GM23338 (cell line): ENCODE measurements at regions not wholly inside any gene's neighbourhood (a gene's known extent, or its start where the extent isn't known, plus 50 kb on each side); places are given as distances from the start of the nearest gene placed in this dataset.

Source experiments
- ATAC-seq: fragments of 200-7000 bp; cut with Tn5 transposase; 3 replicates; pipeline ENCODE4 v1.9.1; 2020
- DNase-seq: peaks from one replicate; pipeline ENCODE4 v3.0.0-alpha.2; 2015; ENCODE audit warnings: low spot score
- H2AFZ ChIP-seq: fragments of 200-600 bp; sonication (generic); 2 replicates; pipeline ENCODE4 v1.8.0; 2016; ENCODE audit warnings: antibody characterized with exemption, mild to moderate bottlenecking, moderate library complexity
- H3F3A ChIP-seq: fragments of 200-600 bp; sonication (generic); replicated peaks from 2 replicates; pipeline ENCODE4 v1.8.0; 2017; ENCODE audit warnings: antibody characterized with exemption, mixed run types, low read depth
- H3K27ac ChIP-seq: fragments of 200-600 bp; sonication (generic); 2 replicates; pipeline ENCODE4 v1.6.1; 2016; ENCODE audit warnings: low read depth
- H3K27me3 ChIP-seq: fragments of 200-600 bp; sonication (generic); 2 replicates; pipeline ENCODE4 v1.8.0; 2016; ENCODE audit warnings: mild to moderate bottlenecking, mixed run types, moderate library complexity; ENCODE audit not compliant: insufficient read depth
- H3K36me3 ChIP-seq: fragments of 200-600 bp; sonication (generic); 2 replicates; pipeline ENCODE4 v1.8.0; 2016; ENCODE audit warnings: mild to moderate bottlenecking; ENCODE audit not compliant: insufficient read depth
- H3K4me1 ChIP-seq: fragments of 200-600 bp; sonication (generic); 2 replicates; pipeline ENCODE4 v1.8.0; 2016; ENCODE audit warnings: mild to moderate bottlenecking, moderate library complexity; ENCODE audit not compliant: insufficient read depth
- H3K4me2 ChIP-seq: fragments of 200-600 bp; sonication (generic); 2 replicates; pipeline ENCODE4 v1.7.1; 2017; ENCODE audit warnings: mixed run types
- H3K4me3 ChIP-seq: fragments of 200-600 bp; sonication (generic); 2 replicates; pipeline ENCODE4 v1.6.1; 2016; ENCODE audit warnings: mixed run types
- H3K79me2 ChIP-seq: fragments of 200-600 bp; sonication (generic); replicated peaks from 2 replicates; pipeline ENCODE4 v1.8.0; 2017; ENCODE audit warnings: mild to moderate bottlenecking; ENCODE audit not compliant: insufficient read depth
- H3K9me2 ChIP-seq: fragments of 200-600 bp; sonication (generic); 2 replicates; pipeline ENCODE4 v1.8.0; 2017; ENCODE audit not compliant: insufficient read depth
- H4K20me1 ChIP-seq: fragments of 200-600 bp; sonication (generic); replicated peaks from 2 replicates; pipeline ENCODE4 v1.8.0; 2017; ENCODE audit warnings: mild to moderate bottlenecking; ENCODE audit not compliant: insufficient read depth
- H3K27ac Mint-ChIP-seq: 2 replicates; pipeline ENCODE4 v1.8.0; 2020; ENCODE audit warnings: inconsistent platforms, mild to moderate bottlenecking, moderate library complexity, mixed read lengths
- H3K27me3 Mint-ChIP-seq: 3 replicates; pipeline ENCODE4 v1.8.0; 2022; ENCODE audit warnings: low read depth, mild to moderate bottlenecking, moderate library complexity, mixed read lengths, inconsistent platforms; ENCODE audit not compliant: insufficient read depth, poor library complexity
- H3K36me3 Mint-ChIP-seq: 3 replicates; pipeline ENCODE4 v1.8.0; 2021; ENCODE audit warnings: low read depth, mild to moderate bottlenecking, inconsistent platforms, moderate library complexity, mixed read lengths
- H3K4me1 Mint-ChIP-seq: 3 replicates; pipeline ENCODE4 v1.8.0; 2020; ENCODE audit warnings: mild to moderate bottlenecking, inconsistent platforms, mixed read lengths
- H3K4me3 Mint-ChIP-seq: 3 replicates; pipeline ENCODE4 v1.8.0; 2021; ENCODE audit warnings: moderate library complexity, mild to moderate bottlenecking, inconsistent platforms, mixed read lengths
- H3K9me3 Mint-ChIP-seq: 3 replicates; pipeline ENCODE4 v1.8.0; 2020; ENCODE audit warnings: moderate library complexity, mild to moderate bottlenecking, inconsistent platforms, mixed read lengths
- CREB1 ChIP-seq: fragments of 250-450 bp; sonication (Bioruptor Pico); IDR thresholded peaks from 2 replicates; pipeline ENCODE4 v1.5.0; 2020; ENCODE audit warnings: low read depth, mild to moderate bottlenecking, moderate library complexity
- EZH2 ChIP-seq: fragments of 200-600 bp; sonication (generic); IDR thresholded peaks from one replicate; pipeline ENCODE4 v1.8.0; 2017; ENCODE audit warnings: antibody characterized with exemption, mild to moderate bottlenecking, low read depth; ENCODE audit not compliant: unreplicated experiment
- EZH2phosphoT487 ChIP-seq: fragments of 200-600 bp; sonication (generic); IDR thresholded peaks from one replicate; pipeline ENCODE4 v1.8.1; 2018; ENCODE audit warnings: antibody characterized with exemption; ENCODE audit not compliant: unreplicated experiment
- JUNB ChIP-seq: IDR thresholded peaks from one replicate; pipeline ENCODE4 v1.6.1; 2016; ENCODE audit warnings: antibody characterized with exemption; ENCODE audit not compliant: unreplicated experiment
- NANOG ChIP-seq: IDR thresholded peaks from 2 replicates; pipeline ENCODE4 v1.6.1; 2016; ENCODE audit warnings: antibody characterized with exemption, borderline replicate concordance
- POLR2AphosphoS5 ChIP-seq: IDR thresholded peaks from 2 replicates; pipeline ENCODE4 v1.6.1; 2016; ENCODE audit warnings: antibody characterized with exemption, low read depth
- STAT1 ChIP-seq: IDR thresholded peaks from one replicate; pipeline ENCODE4 v1.6.1; 2016; ENCODE audit warnings: antibody characterized with exemption; ENCODE audit not compliant: unreplicated experiment
- ZNF114 ChIP-seq: fragments of 250-450 bp; sonication (Bioruptor Pico); IDR thresholded peaks from 2 replicates; pipeline ENCODE4 v1.5.0; 2020; ENCODE audit warnings: mild to moderate bottlenecking, moderate library complexity
- ZNF331 ChIP-seq: fragments of 250-450 bp; sonication (Bioruptor Pico); IDR thresholded peaks from 2 replicates; pipeline ENCODE4 v1.5.0; 2020; ENCODE audit warnings: low read depth, mild to moderate bottlenecking, moderate library complexity
- TF ChIP-seq, protein P1 (sequence below), 2 experiments: fragments of 200-600 bp in 1 of 2; sonication (generic) in 1 of 2; conservative IDR thresholded peaks; 2 replicates each; pipeline versions ENCODE4 v1.5.1 to v1.6.1; 2016 to 2017; ENCODE audit warnings: antibody characterized with exemption in 2 of 2, low read depth in 2 of 2, mild to moderate bottlenecking in 2 of 2, moderate library complexity in 1 of 2
- TF ChIP-seq, protein P2 (sequence below): IDR thresholded peaks from 2 replicates; pipeline ENCODE4 v1.6.1; 2016; ENCODE audit warnings: antibody characterized with exemption
- TF ChIP-seq, protein P3 (sequence below): IDR thresholded peaks from one replicate; pipeline ENCODE4 v1.6.1; 2018; ENCODE audit warnings: antibody characterized with exemption; ENCODE audit not compliant: unreplicated experiment
- TF ChIP-seq, protein P4 (sequence below): fragments of 250-450 bp; sonication (Bioruptor Pico); IDR thresholded peaks from 2 replicates; pipeline ENCODE4 v1.5.0; 2020; ENCODE audit warnings: mild to moderate bottlenecking, moderate library complexity

DNA sequence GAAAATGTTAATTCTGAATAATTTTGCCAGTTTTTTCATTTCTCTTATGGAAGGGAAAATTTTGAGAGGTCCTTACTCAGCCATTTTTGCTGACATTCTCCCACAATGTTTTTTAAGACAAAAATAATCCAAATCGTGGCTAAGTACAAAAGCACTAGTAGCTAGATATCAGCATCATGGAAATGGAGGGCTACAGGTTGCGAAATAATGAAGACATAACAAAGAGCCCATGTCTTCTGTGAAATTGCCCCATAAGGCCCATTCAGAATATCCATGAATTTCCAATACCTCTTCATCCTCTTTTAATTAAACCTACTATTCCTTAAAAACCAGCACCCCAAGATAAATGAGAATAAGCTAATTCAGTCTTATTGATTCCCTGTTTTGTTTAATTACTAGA lies 107.4 kb downstream of the HNRNPD start:
- no peak for ATAC-seq
- Histone ChIP-seq H3F3A (no peaks in the 10 kb centered on the region), H3K4me3 (no peak overlapping the region), H3K27me3 (no peaks in the 10 kb centered on the region), H3K9me2 (0 out of 2 replicates have a peak, but pooled peaks cover 3% of the 10 kb centered on the region), H3K79me2 (no peaks in the 10 kb centered on the region), H3K36me3 (no peaks in the 10 kb centered on the region), H3K27ac (no peak overlapping the region), H3K4me2 (no peak overlapping the region), H4K20me1 (no peaks in the 10 kb centered on the region), H3K4me1 (peaks cover 9% of the 10 kb centered on the region; the same call in 1 of the 2 replicates), H2AFZ (no peak overlapping the region)
- DNase-seq = no peak
- H3K27ac Mint-ChIP-seq = no peak overlapping the region
- peaks cover 3% of the 10 kb centered on the region for H3K27me3 Mint-ChIP-seq
- peaks cover 13% of the 10 kb centered on the region for H3K4me1 Mint-ChIP-seq
- TF ChIP-seq, protein P1, sequence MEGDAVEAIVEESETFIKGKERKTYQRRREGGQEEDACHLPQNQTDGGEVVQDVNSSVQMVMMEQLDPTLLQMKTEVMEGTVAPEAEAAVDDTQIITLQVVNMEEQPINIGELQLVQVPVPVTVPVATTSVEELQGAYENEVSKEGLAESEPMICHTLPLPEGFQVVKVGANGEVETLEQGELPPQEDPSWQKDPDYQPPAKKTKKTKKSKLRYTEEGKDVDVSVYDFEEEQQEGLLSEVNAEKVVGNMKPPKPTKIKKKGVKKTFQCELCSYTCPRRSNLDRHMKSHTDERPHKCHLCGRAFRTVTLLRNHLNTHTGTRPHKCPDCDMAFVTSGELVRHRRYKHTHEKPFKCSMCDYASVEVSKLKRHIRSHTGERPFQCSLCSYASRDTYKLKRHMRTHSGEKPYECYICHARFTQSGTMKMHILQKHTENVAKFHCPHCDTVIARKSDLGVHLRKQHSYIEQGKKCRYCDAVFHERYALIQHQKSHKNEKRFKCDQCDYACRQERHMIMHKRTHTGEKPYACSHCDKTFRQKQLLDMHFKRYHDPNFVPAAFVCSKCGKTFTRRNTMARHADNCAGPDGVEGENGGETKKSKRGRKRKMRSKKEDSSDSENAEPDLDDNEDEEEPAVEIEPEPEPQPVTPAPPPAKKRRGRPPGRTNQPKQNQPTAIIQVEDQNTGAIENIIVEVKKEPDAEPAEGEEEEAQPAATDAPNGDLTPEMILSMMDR (conservative IDR thresholded peaks at IDR 0.05; ENCODE audit: low read depth in 2 of 2) = no peak
- TF ChIP-seq, protein P2, sequence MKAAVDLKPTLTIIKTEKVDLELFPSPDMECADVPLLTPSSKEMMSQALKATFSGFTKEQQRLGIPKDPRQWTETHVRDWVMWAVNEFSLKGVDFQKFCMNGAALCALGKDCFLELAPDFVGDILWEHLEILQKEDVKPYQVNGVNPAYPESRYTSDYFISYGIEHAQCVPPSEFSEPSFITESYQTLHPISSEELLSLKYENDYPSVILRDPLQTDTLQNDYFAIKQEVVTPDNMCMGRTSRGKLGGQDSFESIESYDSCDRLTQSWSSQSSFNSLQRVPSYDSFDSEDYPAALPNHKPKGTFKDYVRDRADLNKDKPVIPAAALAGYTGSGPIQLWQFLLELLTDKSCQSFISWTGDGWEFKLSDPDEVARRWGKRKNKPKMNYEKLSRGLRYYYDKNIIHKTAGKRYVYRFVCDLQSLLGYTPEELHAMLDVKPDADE = no peak
- TF ChIP-seq CREB1 (CRISPR knock-in tag) = no peak
- TF ChIP-seq, protein P3, sequence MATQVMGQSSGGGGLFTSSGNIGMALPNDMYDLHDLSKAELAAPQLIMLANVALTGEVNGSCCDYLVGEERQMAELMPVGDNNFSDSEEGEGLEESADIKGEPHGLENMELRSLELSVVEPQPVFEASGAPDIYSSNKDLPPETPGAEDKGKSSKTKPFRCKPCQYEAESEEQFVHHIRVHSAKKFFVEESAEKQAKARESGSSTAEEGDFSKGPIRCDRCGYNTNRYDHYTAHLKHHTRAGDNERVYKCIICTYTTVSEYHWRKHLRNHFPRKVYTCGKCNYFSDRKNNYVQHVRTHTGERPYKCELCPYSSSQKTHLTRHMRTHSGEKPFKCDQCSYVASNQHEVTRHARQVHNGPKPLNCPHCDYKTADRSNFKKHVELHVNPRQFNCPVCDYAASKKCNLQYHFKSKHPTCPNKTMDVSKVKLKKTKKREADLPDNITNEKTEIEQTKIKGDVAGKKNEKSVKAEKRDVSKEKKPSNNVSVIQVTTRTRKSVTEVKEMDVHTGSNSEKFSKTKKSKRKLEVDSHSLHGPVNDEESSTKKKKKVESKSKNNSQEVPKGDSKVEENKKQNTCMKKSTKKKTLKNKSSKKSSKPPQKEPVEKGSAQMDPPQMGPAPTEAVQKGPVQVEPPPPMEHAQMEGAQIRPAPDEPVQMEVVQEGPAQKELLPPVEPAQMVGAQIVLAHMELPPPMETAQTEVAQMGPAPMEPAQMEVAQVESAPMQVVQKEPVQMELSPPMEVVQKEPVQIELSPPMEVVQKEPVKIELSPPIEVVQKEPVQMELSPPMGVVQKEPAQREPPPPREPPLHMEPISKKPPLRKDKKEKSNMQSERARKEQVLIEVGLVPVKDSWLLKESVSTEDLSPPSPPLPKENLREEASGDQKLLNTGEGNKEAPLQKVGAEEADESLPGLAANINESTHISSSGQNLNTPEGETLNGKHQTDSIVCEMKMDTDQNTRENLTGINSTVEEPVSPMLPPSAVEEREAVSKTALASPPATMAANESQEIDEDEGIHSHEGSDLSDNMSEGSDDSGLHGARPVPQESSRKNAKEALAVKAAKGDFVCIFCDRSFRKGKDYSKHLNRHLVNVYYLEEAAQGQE = no peak
- TF ChIP-seq EZH2phosphoT487 = no peak
- TF ChIP-seq ZNF114 (CRISPR knock-in tag) = no peak
- TF ChIP-seq ZNF331 = no peak
- TF ChIP-seq NANOG = no peak
- TF ChIP-seq, protein P4, sequence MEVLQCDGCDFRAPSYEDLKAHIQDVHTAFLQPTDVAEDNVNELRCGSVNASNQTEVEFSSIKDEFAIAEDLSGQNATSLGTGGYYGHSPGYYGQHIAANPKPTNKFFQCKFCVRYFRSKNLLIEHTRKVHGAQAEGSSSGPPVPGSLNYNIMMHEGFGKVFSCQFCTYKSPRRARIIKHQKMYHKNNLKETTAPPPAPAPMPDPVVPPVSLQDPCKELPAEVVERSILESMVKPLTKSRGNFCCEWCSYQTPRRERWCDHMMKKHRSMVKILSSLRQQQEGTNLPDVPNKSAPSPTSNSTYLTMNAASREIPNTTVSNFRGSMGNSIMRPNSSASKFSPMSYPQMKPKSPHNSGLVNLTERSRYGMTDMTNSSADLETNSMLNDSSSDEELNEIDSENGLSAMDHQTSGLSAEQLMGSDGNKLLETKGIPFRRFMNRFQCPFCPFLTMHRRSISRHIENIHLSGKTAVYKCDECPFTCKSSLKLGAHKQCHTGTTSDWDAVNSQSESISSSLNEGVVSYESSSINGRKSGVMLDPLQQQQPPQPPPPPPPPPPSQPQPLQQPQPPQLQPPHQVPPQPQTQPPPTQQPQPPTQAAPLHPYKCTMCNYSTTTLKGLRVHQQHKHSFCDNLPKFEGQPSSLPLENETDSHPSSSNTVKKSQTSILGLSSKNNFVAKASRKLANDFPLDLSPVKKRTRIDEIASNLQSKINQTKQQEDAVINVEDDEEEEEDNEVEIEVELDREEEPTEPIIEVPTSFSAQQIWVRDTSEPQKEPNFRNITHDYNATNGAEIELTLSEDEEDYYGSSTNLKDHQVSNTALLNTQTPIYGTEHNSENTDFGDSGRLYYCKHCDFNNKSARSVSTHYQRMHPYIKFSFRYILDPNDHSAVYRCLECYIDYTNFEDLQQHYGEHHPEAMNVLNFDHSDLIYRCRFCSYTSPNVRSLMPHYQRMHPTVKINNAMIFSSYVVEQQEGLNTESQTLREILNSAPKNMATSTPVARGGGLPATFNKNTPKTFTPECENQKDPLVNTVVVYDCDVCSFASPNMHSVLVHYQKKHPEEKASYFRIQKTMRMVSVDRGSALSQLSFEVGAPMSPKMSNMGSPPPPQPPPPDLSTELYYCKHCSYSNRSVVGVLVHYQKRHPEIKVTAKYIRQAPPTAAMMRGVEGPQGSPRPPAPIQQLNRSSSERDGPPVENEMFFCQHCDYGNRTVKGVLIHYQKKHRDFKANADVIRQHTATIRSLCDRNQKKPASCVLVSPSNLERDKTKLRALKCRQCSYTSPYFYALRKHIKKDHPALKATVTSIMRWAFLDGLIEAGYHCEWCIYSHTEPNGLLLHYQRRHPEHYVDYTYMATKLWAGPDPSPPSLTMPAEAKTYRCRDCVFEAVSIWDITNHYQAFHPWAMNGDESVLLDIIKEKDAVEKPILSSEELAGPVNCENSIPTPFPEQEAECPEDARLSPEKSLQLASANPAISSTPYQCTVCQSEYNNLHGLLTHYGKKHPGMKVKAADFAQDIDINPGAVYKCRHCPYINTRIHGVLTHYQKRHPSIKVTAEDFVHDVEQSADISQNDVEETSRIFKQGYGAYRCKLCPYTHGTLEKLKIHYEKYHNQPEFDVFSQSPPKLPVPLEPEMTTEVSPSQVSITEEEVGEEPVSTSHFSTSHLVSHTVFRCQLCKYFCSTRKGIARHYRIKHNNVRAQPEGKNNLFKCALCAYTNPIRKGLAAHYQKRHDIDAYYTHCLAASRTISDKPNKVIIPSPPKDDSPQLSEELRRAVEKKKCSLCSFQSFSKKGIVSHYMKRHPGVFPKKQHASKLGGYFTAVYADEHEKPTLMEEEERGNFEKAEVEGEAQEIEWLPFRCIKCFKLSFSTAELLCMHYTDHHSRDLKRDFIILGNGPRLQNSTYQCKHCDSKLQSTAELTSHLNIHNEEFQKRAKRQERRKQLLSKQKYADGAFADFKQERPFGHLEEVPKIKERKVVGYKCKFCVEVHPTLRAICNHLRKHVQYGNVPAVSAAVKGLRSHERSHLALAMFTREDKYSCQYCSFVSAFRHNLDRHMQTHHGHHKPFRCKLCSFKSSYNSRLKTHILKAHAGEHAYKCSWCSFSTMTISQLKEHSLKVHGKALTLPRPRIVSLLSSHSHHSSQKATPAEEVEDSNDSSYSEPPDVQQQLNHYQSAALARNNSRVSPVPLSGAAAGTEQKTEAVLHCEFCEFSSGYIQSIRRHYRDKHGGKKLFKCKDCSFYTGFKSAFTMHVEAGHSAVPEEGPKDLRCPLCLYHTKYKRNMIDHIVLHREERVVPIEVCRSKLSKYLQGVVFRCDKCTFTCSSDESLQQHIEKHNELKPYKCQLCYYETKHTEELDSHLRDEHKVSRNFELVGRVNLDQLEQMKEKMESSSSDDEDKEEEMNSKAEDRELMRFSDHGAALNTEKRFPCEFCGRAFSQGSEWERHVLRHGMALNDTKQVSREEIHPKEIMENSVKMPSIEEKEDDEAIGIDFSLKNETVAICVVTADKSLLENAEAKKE = no peak
- TF ChIP-seq POLR2AphosphoS5 = no peak
- no peak for TF ChIP-seq JUNB
- no peak for TF ChIP-seq STAT1
- TF ChIP-seq EZH2 = no peak
- H3K9me3 Mint-ChIP-seq = peaks cover 3% of the 10 kb centered on the region; the same call in 2 of the 3 replicates
- H3K4me3 Mint-ChIP-seq = no peak overlapping the region
- no peaks in the 10 kb centered on the region for H3K36me3 Mint-ChIP-seq
